HepG2 (cell line): ENCODE measurements at regions not wholly inside any gene's neighbourhood (a gene's known extent, or its start where the extent isn't known, plus 50 kb on each side); places are given as distances from the start of the nearest gene placed in this dataset.

ENCODE experiments used
- ATAC-seq: fragments of 200-7000 bp; cut with Tn5 transposase; 3 replicates; pipeline ENCODE4 v1.9.1; 2020; ENCODE audit warnings: mild to moderate bottlenecking, moderate library complexity
- BruUV-seq: library from RNA; stranded (reverse); fragments of 400-500 nt; replicated peaks from 2 replicates; lab custom pipeline; 2021; lab: Mats Ljungman, UMichigan
- CTCF ChIA-PET: fragments of 300-600 bp; formaldehyde crosslinking; extraction: SDS; loops from one replicate; lab custom pipeline; 2021; ENCODE audit warnings: low total read pairs, inconsistent platforms, low intra/inter-chr PET ratio; lab: Yijun Ruan, JAX
- POLR2A ChIA-PET: fragments of 350-600 bp; sonication (Branson Sonifier 250); formaldehyde crosslinking; loops from one replicate; lab custom pipeline; 2020; ENCODE audit warnings: antibody characterized with exemption, inconsistent platforms; lab: Yijun Ruan, JAX
- DNase-seq: peaks from one replicate; pipeline ENCODE4 v3.0.0-alpha.2; 2015; ENCODE audit warnings: low spot score
- FAIRE-seq: peaks from 3 replicates; lab custom pipeline; 2011; peaks lifted over from hg19 to GRCh38; lab: Jason Lieb, UNC
- H2AFZ ChIP-seq: one replicate; pipeline ENCODE4 v1.6.1; 2011; ENCODE audit warnings: low read length, inconsistent platforms
- H3K27ac ChIP-seq: fragments of 300-600 bp; 3 replicates; pipeline ENCODE4 v1.8.0; 2011; ENCODE audit warnings: mixed run types, mild to moderate bottlenecking, mixed read lengths, low read length, inconsistent platforms; ENCODE audit not compliant: insufficient read depth; ENCODE audit errors: extremely low read length
- H3K27me3 ChIP-seq, 2 experiments: fragments of 200-600 bp in 1 of 2; 2 replicates in 1 of 2; 3 replicates in 1 of 2; pipeline versions ENCODE4 v1.6.0 to v1.8.0; 2011; ENCODE audit warnings: low read length in 2 of 2, mild to moderate bottlenecking in 2 of 2, moderate library complexity in 2 of 2, inconsistent platforms in 1 of 2; ENCODE audit not compliant: insufficient read depth in 2 of 2, control insufficient read depth in 1 of 2
- H3K36me3 ChIP-seq, 2 experiments: fragments of 200-600 bp in 1 of 2; replicated peaks in 1 of 2; 2 replicates in 1 of 2; 3 replicates in 1 of 2; pipeline versions ENCODE4 v1.5.1 to v1.8.0; 2011; ENCODE audit warnings: low read length in 2 of 2, inconsistent platforms in 1 of 2; ENCODE audit not compliant: insufficient read depth in 2 of 2, control insufficient read depth in 1 of 2
- H3K4me1 ChIP-seq: 2 replicates; pipeline ENCODE4 v1.5.1; 2012; ENCODE audit warnings: low read length, inconsistent platforms; ENCODE audit not compliant: insufficient read depth
- H3K4me2 ChIP-seq: 2 replicates; pipeline ENCODE4 v1.6.0; 2011; ENCODE audit warnings: low read depth, low read length, inconsistent platforms
- H3K4me3 ChIP-seq, 3 experiments: fragments of 200-600 bp in 1 of 3; sonication (generic), shearing (Covaris generic) in 1 of 3; replicated peaks in 1 of 3; 2 replicates each; pipeline ENCODE4 v1.5.1; 2011 to 2016; ENCODE audit warnings: low read length in 3 of 3, inconsistent platforms in 2 of 3, low read depth in 2 of 3, mild to moderate bottlenecking in 2 of 3, control low read depth in 1 of 3, mixed read lengths in 1 of 3; ENCODE audit not compliant: insufficient read depth in 1 of 3
- H3K79me2 ChIP-seq: one replicate; pipeline ENCODE4 v1.6.1; 2011; ENCODE audit warnings: low read length, inconsistent platforms; ENCODE audit not compliant: insufficient read depth
- H3K9ac ChIP-seq: 2 replicates; pipeline ENCODE4 v1.6.0; 2011; ENCODE audit warnings: mild to moderate bottlenecking, low read depth, low read length, inconsistent platforms; ENCODE audit not compliant: insufficient read depth
- H3K9me3 ChIP-seq: 2 replicates; pipeline ENCODE4 v1.5.1; 2012; ENCODE audit warnings: mild to moderate bottlenecking, low read length
- H4K20me1 ChIP-seq: 2 replicates; pipeline ENCODE4 v1.6.0; 2011; ENCODE audit warnings: inconsistent platforms, mild to moderate bottlenecking, low read length, moderate library complexity; ENCODE audit not compliant: insufficient read depth
- AHR ChIP-seq: IDR thresholded peaks from 2 replicates; pipeline ENCODE4 v1.6.1; 2018; ENCODE audit warnings: missing genetic modification reagents, missing compliant biosample characterization
- FOXC1 ChIP-seq: sonication (generic); formaldehyde crosslinking; IDR thresholded peaks from 2 replicates; pipeline ENCODE4 v1.8.0; 2022; ENCODE audit warnings: mild to moderate bottlenecking, missing genetic modification reagents, borderline replicate concordance
- GTF3A ChIP-seq: sonication (generic); formaldehyde crosslinking; conservative IDR thresholded peaks from 2 replicates; pipeline ENCODE4 v1.4.0; 2020; ENCODE audit warnings: mild to moderate bottlenecking, missing genetic modification reagents
- HES4 ChIP-seq: sonication (generic); formaldehyde crosslinking; IDR thresholded peaks from 2 replicates; pipeline ENCODE4 v1.9.0; 2021; ENCODE audit warnings: mild to moderate bottlenecking, missing genetic modification reagents, borderline replicate concordance
- JUNB ChIP-seq: sonication (generic); formaldehyde crosslinking; IDR thresholded peaks from 2 replicates; pipeline ENCODE4 v1.8.0; 2022; ENCODE audit warnings: missing genetic modification reagents, mild to moderate bottlenecking, borderline replicate concordance
- NR0B2 ChIP-seq: sonication (generic); formaldehyde crosslinking; IDR thresholded peaks from 2 replicates; pipeline ENCODE4 v1.4.0; 2020; ENCODE audit warnings: mild to moderate bottlenecking, missing genetic modification reagents
- NR2F6 ChIP-seq, 2 experiments: IDR thresholded peaks; 2 replicates each; pipeline ENCODE4 v1.6.1; 2016; ENCODE audit warnings: antibody characterized with exemption in 1 of 2, mild to moderate bottlenecking in 1 of 2
- PHF8 ChIP-seq: sonication (generic); formaldehyde crosslinking; IDR thresholded peaks from 2 replicates; pipeline ENCODE4 v1.5.0; 2020; ENCODE audit warnings: missing genetic modification reagents
- POGK ChIP-seq: sonication (generic); formaldehyde crosslinking; conservative IDR thresholded peaks from 2 replicates; pipeline ENCODE4 v1.8.0; 2022; ENCODE audit warnings: mild to moderate bottlenecking, moderate library complexity, missing genetic modification reagents
- POGZ ChIP-seq: sonication (generic); formaldehyde crosslinking; IDR thresholded peaks from 2 replicates; pipeline ENCODE4 v1.4.0; 2020; ENCODE audit warnings: mild to moderate bottlenecking, missing genetic modification reagents
- TOPORS ChIP-seq: sonication (generic); formaldehyde crosslinking; IDR thresholded peaks from 2 replicates; pipeline ENCODE4 v1.8.0; 2023; ENCODE audit warnings: mild to moderate bottlenecking, missing genetic modification reagents
- ZBTB38 ChIP-seq: sonication (generic); formaldehyde crosslinking; IDR thresholded peaks from 2 replicates; pipeline ENCODE4 v1.5.1; 2020; ENCODE audit warnings: mild to moderate bottlenecking, missing genetic modification reagents
- ZNF33B ChIP-seq: sonication (generic); formaldehyde crosslinking; IDR thresholded peaks from 2 replicates; pipeline ENCODE4 v1.5.1; 2020; ENCODE audit warnings: mild to moderate bottlenecking, missing genetic modification reagents
- ZNF484 ChIP-seq: sonication (generic); formaldehyde crosslinking; IDR thresholded peaks from 2 replicates; pipeline ENCODE4 v1.5.1; 2020; ENCODE audit warnings: mild to moderate bottlenecking, low read depth, missing genetic modification reagents, borderline replicate concordance
- ZNF512 ChIP-seq: sonication (generic); formaldehyde crosslinking; IDR thresholded peaks from 2 replicates; pipeline ENCODE4 v1.4.0; 2020; ENCODE audit warnings: mild to moderate bottlenecking, missing genetic modification reagents
- ZNF512B ChIP-seq: sonication (generic); formaldehyde crosslinking; IDR thresholded peaks from 2 replicates; pipeline ENCODE4 v1.5.1; 2020; ENCODE audit warnings: missing genetic modification reagents, mild to moderate bottlenecking, borderline replicate concordance
- ZNF772 ChIP-seq: sonication (generic); formaldehyde crosslinking; IDR thresholded peaks from 2 replicates; pipeline ENCODE4 v1.5.0; 2020; ENCODE audit warnings: mild to moderate bottlenecking, missing genetic modification reagents
- in situ Hi-C: cut with HindIII; loops from 2 replicates; pipeline ENCODE4 v1.10.0; 2017; ENCODE audit warnings: low pct_unique_long_range_greater_than_20kb; ENCODE audit not compliant: extremely low pct_ligation_motif_present
- intact Hi-C: fragments of 100-400 bp; cut with micrococcal nuclease; formaldehyde crosslinking; loops from one replicate; pipeline ENCODE4 v1.10.0; 2022; ENCODE audit not compliant: unreplicated experiment

GRCh38 chr3:117843356-117843755 is 1133.8 kb downstream of the TUSC7 start:
- Histone ChIP-seq H3K36me3 (no peaks in the 10 kb centered on the region), H3K27ac (no peak overlapping the region), H3K9me3 (no peaks in the 10 kb centered on the region), H3K9ac (no peak overlapping the region), H3K4me3 (no peak overlapping the region), H4K20me1 (no peaks in the 10 kb centered on the region), H3K4me1 (no peaks in the 10 kb centered on the region), H3K27me3 (no peaks in the 10 kb centered on the region), H2AFZ (no peak overlapping the region), H3K4me2 (no peak overlapping the region), H3K79me2 (no peaks in the 10 kb centered on the region)
- intact Hi-C loops (no loop called here), in situ Hi-C loops (no loop called here)
- no peak for TF ChIP-seq POGK
- TF ChIP-seq ZNF512B: no peak
- TF ChIP-seq ZNF484 (CRISPR knock-in tag): no peak
- no peak for TF ChIP-seq GTF3A (CRISPR knock-in tag)
- no peak for TF ChIP-seq ZNF772 (CRISPR knock-in tag)
- TF ChIP-seq AHR: no peak
- TF ChIP-seq TOPORS (CRISPR knock-in tag): no peak
- TF ChIP-seq NR0B2 (CRISPR knock-in tag): no peak
- no peak for TF ChIP-seq PHF8 (CRISPR knock-in tag)
- no peak for TF ChIP-seq HES4
- TF ChIP-seq POGZ (CRISPR knock-in tag): no peak
- no peak for TF ChIP-seq ZNF33B (CRISPR knock-in tag)
- no peak for TF ChIP-seq NR2F6 (IDR thresholded peaks at IDR 0.05)
- TF ChIP-seq NR2F6 (CRISPR knock-in tag; IDR thresholded peaks at IDR 0.05): no peak
- TF ChIP-seq FOXC1 (CRISPR knock-in tag): no peak
- TF ChIP-seq ZBTB38 (CRISPR knock-in tag): no peak
- no peak for TF ChIP-seq JUNB (CRISPR knock-in tag)
- no peak for TF ChIP-seq ZNF512 (CRISPR knock-in tag)
- CTCF ChIA-PET: no interaction called here
- POLR2A ChIA-PET: no interaction called here
- ATAC-seq: no peak
- BruUV-seq: no TSS peak
- FAIRE-seq: no peak
- DNase-seq: no peak
